Lower lobe of right lung (tissue), 2 donors: ENCODE measurements at regions not wholly inside any gene's neighbourhood (a gene's known extent, or its start where the extent isn't known, plus 50 kb on each side); places are given as distances from the start of the nearest gene placed in this dataset.

Experiments
- ATAC-seq, 2 donors: fragments of 200-7000 bp; cut with Tn5 transposase; one replicate each; pipeline ENCODE4 v1.9.1; 2020 to 2022; ENCODE audit warnings: mild to moderate bottlenecking in 2 of 2, moderate library complexity in 2 of 2
- DNase-seq: peaks from one replicate; pipeline ENCODE4 v3.0.0-alpha.2; 2020
- H3K27ac ChIP-seq: fragments of 200-600 bp; one replicate; pipeline ENCODE4 v1.8.0; 2022
- H3K27me3 ChIP-seq: fragments of 200-600 bp; one replicate; pipeline ENCODE4 v1.8.0; 2022; ENCODE audit warnings: low read depth
- H3K36me3 ChIP-seq: fragments of 200-600 bp; one replicate; pipeline ENCODE4 v1.8.0; 2022; ENCODE audit warnings: mild to moderate bottlenecking
- H3K4me1 ChIP-seq: fragments of 200-600 bp; one replicate; pipeline ENCODE4 v1.8.0; 2022
- H3K4me3 ChIP-seq: fragments of 200-600 bp; one replicate; pipeline ENCODE4 v1.8.0; 2022; ENCODE audit warnings: mild to moderate bottlenecking
- H3K9me3 ChIP-seq: fragments of 200-600 bp; one replicate; pipeline ENCODE4 v1.8.0; 2022
- CTCF ChIP-seq: fragments of 200-600 bp; IDR thresholded peaks from one replicate; pipeline ENCODE4 v1.8.0; 2022; ENCODE audit warnings: antibody characterized with exemption, mild to moderate bottlenecking
- intact Hi-C: fragments of 100-400 bp; cut with DNase I; formaldehyde crosslinking; loops from one replicate; pipeline ENCODE4 v1.11.0; 2022
- donor health status: DM: no; HTN: yes; CAD: no; lungs with severe emphysema.

GRCh38 chr1:56330391-56331026 is 248.9 kb downstream of the PLPP3 start:
- no peak overlapping the region for H3K27ac ChIP-seq
- no peaks in the 10 kb centered on the region for H3K4me1 ChIP-seq
- H3K27me3 ChIP-seq: no peaks in the 10 kb centered on the region
- DNase-seq: no peak
- H3K9me3 ChIP-seq: no peaks in the 10 kb centered on the region
- TF ChIP-seq CTCF: no peak
- no peaks in the 10 kb centered on the region for H3K36me3 ChIP-seq
- ATAC-seq: peak in 1 of 2 donors; percentile 49
- intact Hi-C loops: no loop called here
- H3K4me3 ChIP-seq: no peak overlapping the region

- Histone ChIP-seq H3K27ac (no peak overlapping the region), H3K4me3 (no peak overlapping the region), H3K27me3 (no peaks in the 10 kb centered on the region), H3K36me3 (no peaks in the 10 kb centered on the region), H3K9me3 (no peaks in the 10 kb centered on the region), H3K4me1 (no peaks in the 10 kb centered on the region)
- no peak for TF ChIP-seq CTCF
- no peak for DNase-seq
- intact Hi-C loops: no loop called here
- no peak for ATAC-seq
Measured at GRCh38 chr1:56329970-56330369, 249.4 kb downstream of the PLPP3 start.

- no peaks in the 10 kb centered on the region for H3K9me3 ChIP-seq
- ATAC-seq: no peak
- no peak for TF ChIP-seq CTCF
- H3K27ac ChIP-seq: no peak overlapping the region
- intact Hi-C loops: no loop called here
- DNase-seq: no peak
- H3K4me3 ChIP-seq: no peak overlapping the region
- no peaks in the 10 kb centered on the region for H3K27me3 ChIP-seq
- no peaks in the 10 kb centered on the region for H3K36me3 ChIP-seq
- H3K4me1 ChIP-seq: no peaks in the 10 kb centered on the region
Measured at GRCh38 chr1:56327195-56327594, 252.2 kb downstream of the PLPP3 start.

GRCh38 chr1:56326056-56326455 is 253.3 kb downstream of the PLPP3 start:
- H3K27me3 ChIP-seq: no peaks in the 10 kb centered on the region
- TF ChIP-seq CTCF: no peak

GRCh38 chr1:56324504-56324903 is 254.9 kb downstream of the PLPP3 start:
- no peaks in the 10 kb centered on the region for H3K36me3 ChIP-seq
- DNase-seq (no peak), ATAC-seq (no peak)
- intact Hi-C loops: no loop called here
- H3K27me3 ChIP-seq: no peaks in the 10 kb centered on the region
- no peak for TF ChIP-seq CTCF
- no peak overlapping the region for H3K27ac ChIP-seq
- H3K4me3 ChIP-seq: no peak overlapping the region
- H3K4me1 ChIP-seq: no peaks in the 10 kb centered on the region
- H3K9me3 ChIP-seq: no peaks in the 10 kb centered on the region

More at GRCh38 chr1:56326056-56326455, 253.3 kb downstream of the PLPP3 start:
- Histone ChIP-seq H3K4me3 (no peak overlapping the region), H3K27ac (no peak overlapping the region), H3K36me3 (no peaks in the 10 kb centered on the region), H3K9me3 (no peaks in the 10 kb centered on the region), H3K4me1 (no peaks in the 10 kb centered on the region)
- intact Hi-C loops: no loop called here
- ATAC-seq (no peak), DNase-seq (no peak)
